Muscle layer of colon (tissue), 2 donors: ENCODE measurements at regions not wholly inside any gene's neighbourhood (a gene's known extent, or its start where the extent isn't known, plus 50 kb on each side); places are given as distances from the start of the nearest gene placed in this dataset.
"Not testable (repeated sequence)": the region's sequence is repeated elsewhere in the genome, so short reads cannot be mapped to it uniquely, and the experiment has no call there.

ENCODE experiments used
- H3K27ac ChIP-seq: one replicate; pipeline ENCODE4 v1.7.0; 2013; ENCODE audit warnings: low read depth, mild to moderate bottlenecking, low read length, moderate library complexity
- H3K27me3 ChIP-seq, 2 donors: one replicate each; pipeline ENCODE4 v1.7.0; 2013; ENCODE audit warnings: low read length in 2 of 2, mild to moderate bottlenecking in 2 of 2; ENCODE audit not compliant: insufficient read depth in 2 of 2, control insufficient read depth in 1 of 2
- H3K36me3 ChIP-seq: one replicate; pipeline ENCODE4 v1.7.0; 2013; ENCODE audit warnings: mild to moderate bottlenecking, low read length; ENCODE audit not compliant: insufficient read depth
- H3K4me1 ChIP-seq: one replicate; pipeline ENCODE4 v1.7.0; 2013; ENCODE audit warnings: mild to moderate bottlenecking, low read length; ENCODE audit not compliant: insufficient read depth
- H3K4me3 ChIP-seq, 2 donors: one replicate each; pipeline ENCODE4 v1.7.0; 2013; ENCODE audit warnings: low read length in 2 of 2, low read depth in 1 of 2, mild to moderate bottlenecking in 1 of 2, moderate library complexity in 1 of 2
- H3K9ac ChIP-seq: one replicate; pipeline ENCODE4 v1.7.0; 2013; ENCODE audit warnings: low read length
- H3K9me3 ChIP-seq: one replicate; pipeline ENCODE4 v1.7.0; 2013; ENCODE audit warnings: mild to moderate bottlenecking, low read length
- donor health status: abdominal sarcoma.
- donor health status: Adenocarcinoma of cecum.

- H3K4me1 ChIP-seq: no peaks in the 10 kb centered on the region
- H3K27ac ChIP-seq: no peak overlapping the region
- no peak overlapping the region for H3K9ac ChIP-seq
- H3K27me3 ChIP-seq: no peaks in the 10 kb centered on the region
- H3K9me3 ChIP-seq: no peaks in the 10 kb centered on the region
- H3K4me3 ChIP-seq: no peak overlapping the region
- H3K36me3 ChIP-seq: no peaks in the 10 kb centered on the region
Observed at GRCh38 chr11:29627541-29627940, 389.3 kb downstream of the KCNA4 start.

- Histone ChIP-seq H3K27ac (no peak overlapping the region), H3K9ac (no peak overlapping the region), H3K4me3 (no peak overlapping the region), H3K27me3 (no peaks in the 10 kb centered on the region), H3K9me3 (no peaks in the 10 kb centered on the region), H3K36me3 (no peaks in the 10 kb centered on the region), H3K4me1 (no peaks in the 10 kb centered on the region)
Observed at GRCh38 chr11:29623144-29623722, 393.6 kb downstream of the KCNA4 start.

- Histone ChIP-seq H3K27ac (no peak overlapping the region), H3K36me3 (no peaks in the 10 kb centered on the region), H3K4me3 (no peak overlapping the region), H3K27me3 (no peaks in the 10 kb centered on the region), H3K9ac (no peak overlapping the region), H3K4me1 (no peaks in the 10 kb centered on the region), H3K9me3 (no peaks in the 10 kb centered on the region)
Observed at GRCh38 chr11:29616611-29617010, 400.2 kb downstream of the KCNA4 start.

GRCh38 chr11:29612423-29612822 is 404.4 kb downstream of the KCNA4 start:
- no peaks in the 10 kb centered on the region for H3K9me3 ChIP-seq
- H3K36me3 ChIP-seq: no peaks in the 10 kb centered on the region
- no peak overlapping the region for H3K9ac ChIP-seq
- no peaks in the 10 kb centered on the region for H3K27me3 ChIP-seq
- H3K27ac ChIP-seq: no peak overlapping the region
- no peak overlapping the region for H3K4me3 ChIP-seq
- H3K4me1 ChIP-seq: no peaks in the 10 kb centered on the region

- Histone ChIP-seq H3K4me1 (no peaks in the 10 kb centered on the region), H3K4me3 (no peak overlapping the region), H3K36me3 (no peaks in the 10 kb centered on the region), H3K27me3 (no peaks in the 10 kb centered on the region), H3K9ac (no peak overlapping the region), H3K27ac (no peak overlapping the region), H3K9me3 (no peaks in the 10 kb centered on the region)
Observed at GRCh38 chr11:29606330-29607031, 410.3 kb downstream of the KCNA4 start.

DNA sequence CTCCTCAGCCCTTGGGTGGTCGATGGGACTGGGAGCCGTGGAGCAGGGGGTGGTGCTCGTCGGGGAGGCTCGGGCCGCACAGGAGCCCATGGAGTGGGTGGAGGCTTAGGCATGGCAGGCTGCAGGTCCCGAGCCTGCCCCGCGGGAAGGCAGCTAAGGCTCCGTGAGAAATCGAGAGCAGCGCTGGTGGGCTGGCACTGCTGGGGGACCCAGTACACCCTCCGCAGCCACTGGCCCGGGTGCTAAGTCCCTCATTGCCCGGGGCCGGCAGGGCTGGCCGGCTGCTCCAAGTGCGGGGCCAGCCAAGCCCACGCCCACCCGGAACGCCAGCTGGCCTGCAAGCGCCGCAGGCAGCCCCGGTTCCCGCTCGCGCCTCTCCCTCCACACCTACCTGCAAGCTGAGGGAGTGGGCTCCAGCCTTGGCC is 416.7 kb downstream of the KCNA4 start:
- H3K4me3 ChIP-seq, H3K9me3 ChIP-seq, H3K9ac ChIP-seq, H3K36me3 ChIP-seq, H3K4me1 ChIP-seq, H3K27ac ChIP-seq, H3K27me3 ChIP-seq: not testable (repeated sequence)

- no peak overlapping the region for H3K4me3 ChIP-seq
- H3K27me3 ChIP-seq: no peaks in the 10 kb centered on the region
- H3K4me1 ChIP-seq: no peaks in the 10 kb centered on the region
- no peak overlapping the region for H3K9ac ChIP-seq
- H3K9me3 ChIP-seq: no peaks in the 10 kb centered on the region
- H3K27ac ChIP-seq: no peak overlapping the region
- no peaks in the 10 kb centered on the region for H3K36me3 ChIP-seq
Observed at GRCh38 chr11:29584342-29584741, 432.5 kb downstream of the KCNA4 start.

GRCh38 chr11:29578806-29579205 is 438.0 kb downstream of the KCNA4 start:
- H3K9me3 ChIP-seq: no peaks in the 10 kb centered on the region
- H3K27me3 ChIP-seq: no peaks in the 10 kb centered on the region
- H3K36me3 ChIP-seq: no peaks in the 10 kb centered on the region
- no peak overlapping the region for H3K4me3 ChIP-seq
- no peaks in the 10 kb centered on the region for H3K4me1 ChIP-seq
- H3K9ac ChIP-seq: no peak overlapping the region
- no peak overlapping the region for H3K27ac ChIP-seq

- Histone ChIP-seq H3K27ac (no peak overlapping the region), H3K4me3 (no peak overlapping the region), H3K4me1 (no peaks in the 10 kb centered on the region), H3K9me3 (no peaks in the 10 kb centered on the region), H3K9ac (no peak overlapping the region), H3K27me3 (no peaks in the 10 kb centered on the region), H3K36me3 (no peaks in the 10 kb centered on the region)
Observed at GRCh38 chr11:29564486-29564885, 452.3 kb downstream of the KCNA4 start.

GRCh38 chr11:29562183-29562582 is 454.6 kb downstream of the KCNA4 start:
- no peaks in the 10 kb centered on the region for H3K4me1 ChIP-seq
- no peak overlapping the region for H3K27ac ChIP-seq
- H3K9ac ChIP-seq: no peak overlapping the region
- H3K4me3 ChIP-seq: no peak overlapping the region
- H3K36me3 ChIP-seq: no peaks in the 10 kb centered on the region
- H3K27me3 ChIP-seq: no peaks in the 10 kb centered on the region
- H3K9me3 ChIP-seq: no peaks in the 10 kb centered on the region

- Histone ChIP-seq H3K27ac (no peak overlapping the region), H3K4me3 (no peak overlapping the region), H3K9ac (no peak overlapping the region), H3K36me3 (no peaks in the 10 kb centered on the region), H3K27me3 (no peaks in the 10 kb centered on the region), H3K4me1 (no peaks in the 10 kb centered on the region), H3K9me3 (no peaks in the 10 kb centered on the region)
Observed at GRCh38 chr11:29553990-29554389, 462.8 kb downstream of the KCNA4 start.
